GM21786 (cell line): ENCODE measurements at regions not wholly inside any gene's neighbourhood (a gene's known extent, or its start where the extent isn't known, plus 50 kb on each side); places are given as distances from the start of the nearest gene placed in this dataset.

Experiments
- ATAC-seq: cut with Tn5 transposase; IDR thresholded peaks from one replicate; pipeline ENCODE4 v1.9.1; 2021; ENCODE audit not compliant: unreplicated experiment

- ATAC-seq, result no peak
Observed at GRCh38 chrX:129188231-129188630, 335.1 kb downstream of the SMARCA1 start.

GRCh38 chrX:129176710-129177109 lies 346.6 kb downstream of the SMARCA1 start:
- ATAC-seq, result no peak

- ATAC-seq, result no peak
Observed at GRCh38 chrX:129161108-129161507, 362.2 kb downstream of the SMARCA1 start.

GRCh38 chrX:129158505-129158904 lies 364.8 kb downstream of the SMARCA1 start:
- ATAC-seq, result no peak

GRCh38 chrX:129145840-129146272 lies 377.4 kb downstream of the SMARCA1 start:
- ATAC-seq, result no peak

GRCh38 chrX:129145385-129145784 lies 377.9 kb downstream of the SMARCA1 start:
- no peak for ATAC-seq

GRCh38 chrX:129144172-129145038 lies 378.9 kb downstream of the SMARCA1 start:
- ATAC-seq, result no peak

- ATAC-seq, result no peak
Observed at GRCh38 chrX:129139837-129140598, 383.3 kb downstream of the SMARCA1 start.

- ATAC-seq, result no peak
Observed at GRCh38 chrX:129125122-129125914, 398.0 kb downstream of the SMARCA1 start.

- ATAC-seq, result no peak
Observed at GRCh38 chrX:129123795-129124194, 399.5 kb downstream of the SMARCA1 start.

GRCh38 chrX:129116676-129117470 lies 406.4 kb downstream of the SMARCA1 start:
- ATAC-seq, result no peak

- ATAC-seq, result no peak
Observed at GRCh38 chrX:129115935-129116334, 407.4 kb downstream of the SMARCA1 start.

GRCh38 chrX:129115104-129115503 lies 408.2 kb downstream of the SMARCA1 start:
- peak; percentile 93 for ATAC-seq

- no peak for ATAC-seq
Observed at GRCh38 chrX:129111081-129111798, 412.1 kb downstream of the SMARCA1 start.

GRCh38 chrX:129108936-129109335 lies 414.4 kb downstream of the SMARCA1 start:
- no peak for ATAC-seq

GRCh38 chrX:129099207-129099606 lies 424.1 kb downstream of the SMARCA1 start:
- no peak for ATAC-seq

- ATAC-seq, result no peak
Observed at GRCh38 chrX:129097668-129098067, 425.6 kb downstream of the SMARCA1 start.

- ATAC-seq, result no peak
Observed at GRCh38 chrX:129093706-129094105, 429.6 kb downstream of the SMARCA1 start.

GRCh38 chrX:129092757-129093156 lies 430.5 kb downstream of the SMARCA1 start:
- ATAC-seq, result no peak

GRCh38 chrX:129092242-129092641 lies 431.0 kb downstream of the SMARCA1 start:
- no peak for ATAC-seq
